ENCODE measurements at regions not wholly inside any gene's neighbourhood (a gene's known extent, or its start where the extent isn't known, plus 50 kb on each side); places are given as distances from the start of the nearest gene placed in this dataset.
"Not testable (repeated sequence)": the region's sequence is repeated elsewhere in the genome, so short reads cannot be mapped to it uniquely, and the experiment has no call there.

DNA sequence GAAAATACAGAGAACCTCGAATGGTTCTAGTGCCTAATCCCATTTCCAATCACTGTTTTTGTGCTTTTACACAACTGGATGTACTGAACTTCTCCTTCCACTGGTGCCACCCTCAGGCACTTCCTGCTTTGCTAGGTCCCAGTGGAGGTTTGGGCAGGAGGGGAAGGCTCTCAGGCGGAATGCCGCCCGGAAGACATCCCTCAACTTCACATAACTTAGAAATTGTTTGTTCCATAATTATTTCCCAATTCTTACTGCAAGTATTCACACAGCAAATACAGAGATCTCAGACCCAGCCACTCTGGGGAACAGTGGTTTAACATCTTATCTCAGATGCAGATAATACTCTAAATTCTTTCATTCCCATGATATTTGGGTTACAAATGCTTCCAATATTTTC, 195.7 kb upstream of the IPO5 start:
- no peak overlapping the region for H2AFZ ChIP-seq (ENCODE audit: low read depth, low read length)
- H3K36me3 ChIP-seq (ENCODE audit: insufficient read depth, low read length), result no peaks in the 10 kb centered on the region
- no peak overlapping the region for H3K4me3 ChIP-seq (ENCODE audit: low read length)
- H3K27me3 ChIP-seq (ENCODE audit: insufficient read depth, low read length), result no peaks in the 10 kb centered on the region
- no peaks in the 10 kb centered on the region for H3K4me1 ChIP-seq (ENCODE audit: insufficient read depth, low read length)
- no peaks in the 10 kb centered on the region for H3K9me3 ChIP-seq (ENCODE audit: low read length)

DNA sequence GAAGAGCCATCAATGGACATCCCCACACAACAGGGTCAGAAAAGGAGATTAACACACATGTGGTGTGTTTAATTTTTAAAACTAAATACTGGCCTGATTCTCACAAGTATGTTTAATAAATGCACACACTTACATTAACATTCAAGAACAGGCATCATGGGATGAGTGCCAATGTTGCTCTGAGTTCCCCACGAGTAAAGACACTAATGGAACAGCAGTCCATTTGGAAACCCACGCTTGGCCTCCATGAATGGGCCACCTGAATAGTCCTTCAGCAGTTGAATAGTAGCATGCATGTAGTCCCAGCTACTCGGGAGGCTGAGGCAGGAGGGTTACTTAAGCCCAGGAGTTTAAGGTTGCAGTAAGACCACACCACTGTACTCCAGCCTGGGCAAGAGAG, 195.2 kb upstream of the IPO5 start:
- no peaks in the 10 kb centered on the region for H3K9me3 ChIP-seq (ENCODE audit: low read length)
- no peaks in the 10 kb centered on the region for H3K27me3 ChIP-seq (ENCODE audit: insufficient read depth, low read length)
- no peaks in the 10 kb centered on the region for H3K4me1 ChIP-seq (ENCODE audit: insufficient read depth, low read length)
- H3K36me3 ChIP-seq (ENCODE audit: insufficient read depth, low read length), result no peaks in the 10 kb centered on the region
- H3K4me3 ChIP-seq (ENCODE audit: low read length), result no peak overlapping the region
- no peak overlapping the region for H2AFZ ChIP-seq (ENCODE audit: low read depth, low read length)

DNA sequence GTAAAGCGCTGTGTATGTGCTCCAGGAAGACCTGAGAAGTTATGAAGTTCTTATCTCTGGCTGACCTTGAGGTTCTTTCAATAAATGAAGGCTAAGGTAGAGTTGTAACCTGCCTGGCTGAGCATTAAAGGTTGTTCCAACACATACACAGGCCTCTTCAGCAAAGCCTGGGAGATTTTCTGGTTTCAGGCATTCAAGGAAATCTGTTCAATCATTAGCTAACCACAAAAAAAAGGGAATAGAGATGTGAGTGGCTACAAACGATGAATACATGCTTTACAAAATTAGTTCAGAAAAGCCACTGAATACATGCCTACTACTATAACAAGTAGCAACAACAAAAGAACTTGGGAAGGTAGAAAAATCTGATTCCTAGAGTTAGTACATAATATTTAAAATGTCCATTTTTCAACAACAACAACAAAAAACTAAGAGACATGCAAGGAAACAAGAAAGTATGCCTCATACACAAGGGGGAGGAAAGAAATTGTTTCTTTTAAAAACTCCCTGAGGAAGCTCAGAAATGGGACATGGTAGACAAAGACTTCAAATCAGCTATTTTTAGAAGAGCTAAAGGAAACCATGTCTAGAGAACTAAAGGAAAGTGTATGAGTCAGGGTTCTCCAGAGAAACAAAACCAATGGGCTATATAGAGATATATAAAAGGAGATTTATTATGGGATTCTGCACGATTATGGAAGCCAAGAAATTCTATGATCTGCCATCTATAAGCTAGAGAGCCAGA, 191.5 kb upstream of the IPO5 start:
- Histone ChIP-seq H3K27me3 (ENCODE audit: insufficient read depth, low read length) (no peaks in the 10 kb centered on the region), H3K4me3 (ENCODE audit: low read length) (no peak overlapping the region), H3K4me1 (ENCODE audit: insufficient read depth, low read length) (no peaks in the 10 kb centered on the region), H3K36me3 (ENCODE audit: insufficient read depth, low read length) (no peaks in the 10 kb centered on the region), H2AFZ (ENCODE audit: low read depth, low read length) (no peak overlapping the region), H3K9me3 (ENCODE audit: low read length) (no peaks in the 10 kb centered on the region)

DNA sequence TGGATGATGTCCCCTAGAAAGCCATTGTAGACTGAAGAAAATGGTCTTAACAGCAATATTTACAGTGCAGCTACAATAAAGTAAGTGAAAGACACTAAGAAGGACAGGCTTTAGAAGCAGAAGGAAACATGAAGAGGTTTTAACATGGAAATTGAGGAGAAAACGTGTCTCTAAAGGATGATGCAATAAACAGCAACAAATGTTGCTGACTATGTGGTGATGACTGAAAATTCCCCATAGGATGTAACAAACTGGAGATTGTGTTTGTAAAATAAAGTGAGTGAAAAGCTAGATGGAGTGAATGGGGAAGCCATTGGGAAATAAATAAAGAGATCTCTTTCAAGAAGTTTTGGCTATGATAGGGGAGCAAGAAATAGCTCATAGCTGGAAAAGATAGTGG, 186.7 kb upstream of the IPO5 start:
- Histone ChIP-seq H2AFZ (ENCODE audit: low read depth, low read length) (no peak overlapping the region), H3K4me3 (ENCODE audit: low read length) (no peak overlapping the region), H3K9me3 (ENCODE audit: low read length) (no peaks in the 10 kb centered on the region), H3K27me3 (ENCODE audit: insufficient read depth, low read length) (no peaks in the 10 kb centered on the region), H3K4me1 (ENCODE audit: insufficient read depth, low read length) (no peaks in the 10 kb centered on the region), H3K36me3 (ENCODE audit: insufficient read depth, low read length) (no peaks in the 10 kb centered on the region)

DNA sequence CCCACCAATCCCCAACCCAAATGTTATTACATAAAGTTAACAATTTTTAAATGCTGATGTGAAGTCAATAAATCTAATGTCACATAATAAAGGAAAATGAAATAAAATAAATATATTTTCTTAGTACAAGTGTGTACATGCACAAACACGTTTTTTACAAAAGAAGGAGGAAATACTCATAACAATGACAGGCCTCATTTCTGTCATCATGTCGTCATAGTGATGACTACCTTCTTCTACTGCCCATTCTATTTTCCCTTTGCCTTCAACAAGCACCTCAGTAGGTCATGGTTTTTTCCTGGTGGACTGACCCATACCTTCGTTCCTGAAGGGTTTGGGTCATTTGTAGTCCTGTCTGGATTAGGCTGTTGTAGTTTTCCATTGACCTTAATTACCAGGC, 185.3 kb upstream of the IPO5 start:
- H3K36me3 ChIP-seq (ENCODE audit: insufficient read depth, low read length), result no peaks in the 10 kb centered on the region

DNA sequence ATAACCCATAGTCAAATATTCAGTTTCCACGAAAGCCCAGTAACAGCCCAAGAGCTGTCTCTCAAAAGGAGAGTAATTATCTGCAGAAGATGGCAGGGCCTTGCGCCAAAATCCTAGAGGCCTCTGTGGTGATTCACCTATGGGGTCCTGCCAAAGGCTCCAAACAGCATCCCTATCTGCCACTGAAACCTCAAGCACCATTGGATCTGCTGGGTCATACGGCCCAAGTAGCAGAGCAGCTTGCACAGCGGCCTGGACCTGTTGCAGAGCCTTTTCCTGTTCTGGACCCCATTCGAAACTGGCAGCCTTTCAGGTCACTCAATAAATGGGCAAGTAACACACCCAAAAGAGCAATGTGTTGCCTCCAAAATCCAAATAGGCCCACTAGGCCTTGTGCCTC, 183.2 kb upstream of the IPO5 start:
- H2AFZ ChIP-seq (ENCODE audit: low read depth, low read length); H3K27me3 ChIP-seq (ENCODE audit: insufficient read depth, low read length); H3K9me3 ChIP-seq (ENCODE audit: low read length); H3K36me3 ChIP-seq (ENCODE audit: insufficient read depth, low read length); H3K4me1 ChIP-seq (ENCODE audit: insufficient read depth, low read length); H3K4me3 ChIP-seq (ENCODE audit: low read length): not testable (repeated sequence)

More for the DNA sequence above, 185.3 kb upstream of the IPO5 start:
- H3K27me3 ChIP-seq (ENCODE audit: insufficient read depth, low read length), result no peaks in the 10 kb centered on the region
- H3K4me1 ChIP-seq (ENCODE audit: insufficient read depth, low read length), result no peaks in the 10 kb centered on the region
- H3K4me3 ChIP-seq (ENCODE audit: low read length), result no peak overlapping the region
- H3K9me3 ChIP-seq (ENCODE audit: low read length), result no peaks in the 10 kb centered on the region
- no peak overlapping the region for H2AFZ ChIP-seq (ENCODE audit: low read depth, low read length)

DNA sequence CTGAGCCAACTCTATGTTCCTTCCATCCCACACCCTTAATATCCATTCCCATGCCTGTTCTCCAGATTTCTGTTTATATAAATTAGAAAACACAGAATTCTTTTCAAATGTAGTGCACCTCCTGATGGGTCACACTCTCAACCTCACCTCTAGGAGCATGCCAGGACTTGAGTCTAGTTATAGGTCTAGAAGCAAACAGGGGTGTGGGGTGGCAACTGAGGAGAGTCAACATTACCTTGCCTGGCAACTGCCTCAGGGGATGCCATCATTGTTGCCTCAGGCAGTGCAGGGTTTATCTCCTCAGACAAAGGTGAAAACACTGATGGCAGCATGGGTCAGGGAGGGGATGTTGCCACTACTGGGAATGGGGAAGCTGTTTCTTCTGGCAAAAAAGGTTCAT, 181.0 kb upstream of the IPO5 start:
- H3K4me3 ChIP-seq (ENCODE audit: low read length); H3K9me3 ChIP-seq (ENCODE audit: low read length); H3K36me3 ChIP-seq (ENCODE audit: insufficient read depth, low read length); H3K4me1 ChIP-seq (ENCODE audit: insufficient read depth, low read length); H3K27me3 ChIP-seq (ENCODE audit: insufficient read depth, low read length); H2AFZ ChIP-seq (ENCODE audit: low read depth, low read length): not testable (repeated sequence)

DNA sequence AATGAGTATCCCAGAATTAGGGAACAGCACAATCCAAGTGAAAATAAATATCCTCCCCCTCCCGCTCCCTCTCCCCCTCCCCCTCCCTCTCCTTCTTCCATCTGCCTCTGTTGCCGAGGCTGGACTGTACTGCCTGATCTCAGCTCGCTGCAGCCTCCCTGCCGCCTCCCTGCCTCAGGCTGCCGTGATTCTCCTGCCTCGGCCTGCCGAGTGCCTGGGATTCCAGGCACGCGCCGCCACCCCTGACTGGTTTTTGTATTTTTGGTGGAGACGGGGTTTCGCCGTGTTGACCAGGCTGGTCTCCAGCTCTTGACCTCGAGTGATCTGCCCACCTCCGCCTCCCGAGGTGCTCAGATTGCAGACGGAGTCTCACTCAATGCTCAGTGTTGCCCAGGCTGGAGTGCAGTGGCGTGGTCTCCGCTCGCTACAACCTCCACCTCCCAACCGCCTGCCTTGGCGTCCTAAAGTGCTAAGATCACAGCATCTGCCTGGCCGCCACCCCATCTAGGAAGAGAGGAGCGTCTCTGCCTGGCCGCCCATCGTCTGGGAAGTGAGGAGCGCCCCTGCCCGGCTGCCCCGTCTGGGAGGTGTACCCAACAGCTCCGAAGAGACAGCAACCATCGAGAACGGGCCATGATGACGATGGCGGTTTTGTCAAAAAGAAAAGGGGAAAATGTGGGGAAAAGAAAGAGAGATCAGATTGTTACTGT, 178.9 kb upstream of the IPO5 start:
- not testable (repeated sequence) for H3K36me3 ChIP-seq (ENCODE audit: insufficient read depth, low read length); H3K9me3 ChIP-seq (ENCODE audit: low read length); H3K4me3 ChIP-seq (ENCODE audit: low read length); H3K27me3 ChIP-seq (ENCODE audit: insufficient read depth, low read length); H3K4me1 ChIP-seq (ENCODE audit: insufficient read depth, low read length); H2AFZ ChIP-seq (ENCODE audit: low read depth, low read length)

DNA sequence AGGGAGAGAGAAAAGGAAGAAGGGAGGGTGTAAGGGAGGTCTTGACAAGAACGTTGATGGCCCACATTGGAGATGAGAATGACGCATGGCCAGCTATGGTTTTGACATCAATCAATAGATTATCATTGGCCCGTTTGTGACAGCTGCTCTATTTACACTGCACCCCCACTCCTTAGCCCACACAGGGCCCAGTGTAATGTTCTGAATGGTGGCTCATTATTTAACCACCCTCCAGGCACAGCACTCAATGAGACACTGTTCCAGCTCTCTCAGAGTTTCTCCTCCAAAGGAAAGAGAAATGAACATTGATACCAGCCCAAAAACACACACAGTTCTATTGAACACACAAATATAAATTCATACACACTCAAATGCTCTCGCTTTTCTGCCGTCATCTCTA, 173.0 kb upstream of the IPO5 start:
- Histone ChIP-seq H3K27me3 (ENCODE audit: insufficient read depth, low read length) (no peaks in the 10 kb centered on the region), H3K36me3 (ENCODE audit: insufficient read depth, low read length) (no peaks in the 10 kb centered on the region), H2AFZ (ENCODE audit: low read depth, low read length) (no peak overlapping the region), H3K4me1 (ENCODE audit: insufficient read depth, low read length) (no peaks in the 10 kb centered on the region), H3K9me3 (ENCODE audit: low read length) (no peaks in the 10 kb centered on the region), H3K4me3 (ENCODE audit: low read length) (no peak overlapping the region)

DNA sequence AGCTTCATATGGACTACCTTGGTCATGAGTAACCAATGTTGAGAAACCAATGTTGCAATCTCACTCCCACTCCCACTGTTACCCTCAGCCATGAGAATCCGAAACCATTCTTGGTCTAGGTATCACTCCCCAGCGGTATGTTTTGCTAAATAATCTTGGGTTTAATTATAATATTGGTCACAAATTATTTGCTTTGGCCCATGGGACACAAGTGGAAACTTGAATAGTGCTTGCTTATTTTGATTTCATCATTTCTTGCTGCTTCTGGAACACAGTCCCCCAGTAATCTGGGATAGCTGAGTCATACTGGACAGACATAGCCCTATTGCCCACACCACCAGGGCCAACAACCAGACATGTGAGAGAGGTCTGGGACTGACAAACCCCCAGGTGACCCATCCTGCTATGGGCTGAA, 171.6 kb upstream of the IPO5 start:
- Histone ChIP-seq H3K9me3 (ENCODE audit: low read length) (no peaks in the 10 kb centered on the region), H3K4me1 (ENCODE audit: insufficient read depth, low read length) (no peaks in the 10 kb centered on the region), H3K27me3 (ENCODE audit: insufficient read depth, low read length) (no peaks in the 10 kb centered on the region), H3K4me3 (ENCODE audit: low read length) (no peak overlapping the region), H2AFZ (ENCODE audit: low read depth, low read length) (no peak overlapping the region), H3K36me3 (ENCODE audit: insufficient read depth, low read length) (no peaks in the 10 kb centered on the region)

DNA sequence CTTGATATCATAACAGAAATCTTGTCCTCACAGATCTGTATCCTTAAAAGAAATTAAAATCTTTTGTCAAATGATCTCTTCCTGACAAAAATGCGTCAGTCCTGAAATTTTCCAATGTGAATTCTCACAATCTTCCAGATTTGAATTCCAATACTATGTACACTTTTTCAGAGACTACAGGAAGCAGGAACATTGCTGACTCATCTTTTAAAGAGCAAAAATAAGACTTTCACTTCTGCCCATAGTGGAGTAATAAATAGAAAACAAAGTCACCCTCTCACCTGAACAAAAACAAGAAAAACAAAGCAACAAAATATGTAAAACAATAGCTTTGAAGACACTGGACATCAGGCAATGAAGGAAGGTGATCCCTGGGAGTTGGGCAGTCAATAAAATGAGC, 167.0 kb upstream of the IPO5 start:
- Histone ChIP-seq H3K9me3 (ENCODE audit: low read length) (no peaks in the 10 kb centered on the region), H2AFZ (ENCODE audit: low read depth, low read length) (no peak overlapping the region)

DNA sequence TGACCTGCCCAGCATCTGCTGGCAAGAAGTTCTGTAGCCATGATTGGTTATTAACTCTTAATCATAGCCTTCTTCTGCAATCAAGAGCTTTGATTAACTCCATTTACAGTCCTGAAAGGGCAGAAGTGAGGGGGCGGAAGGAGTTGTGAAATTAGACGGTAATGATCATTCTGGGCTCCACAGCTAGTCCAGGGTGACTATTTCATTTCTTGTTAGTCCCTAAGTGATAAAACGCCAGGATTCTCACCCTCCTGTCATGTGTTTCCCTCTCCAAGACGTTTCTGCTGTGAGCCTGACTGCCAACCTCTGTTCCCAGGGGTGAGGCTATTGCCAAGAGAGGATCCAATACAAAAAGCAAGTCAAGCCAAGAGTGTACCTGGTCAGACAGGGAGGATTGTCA, 155.9 kb upstream of the IPO5 start:
- Histone ChIP-seq H3K36me3 (ENCODE audit: insufficient read depth, low read length) (no peaks in the 10 kb centered on the region), H3K27me3 (ENCODE audit: insufficient read depth, low read length) (no peaks in the 10 kb centered on the region), H2AFZ (ENCODE audit: low read depth, low read length) (no peak overlapping the region), H3K4me3 (ENCODE audit: low read length) (no peak overlapping the region), H3K4me1 (ENCODE audit: insufficient read depth, low read length) (no peaks in the 10 kb centered on the region), H3K9me3 (ENCODE audit: low read length) (no peaks in the 10 kb centered on the region)

More for the DNA sequence above, 167.0 kb upstream of the IPO5 start:
- Histone ChIP-seq H3K4me1 (ENCODE audit: insufficient read depth, low read length) (no peaks in the 10 kb centered on the region), H3K27me3 (ENCODE audit: insufficient read depth, low read length) (no peaks in the 10 kb centered on the region), H3K4me3 (ENCODE audit: low read length) (no peak overlapping the region), H3K36me3 (ENCODE audit: insufficient read depth, low read length) (no peaks in the 10 kb centered on the region)

DNA sequence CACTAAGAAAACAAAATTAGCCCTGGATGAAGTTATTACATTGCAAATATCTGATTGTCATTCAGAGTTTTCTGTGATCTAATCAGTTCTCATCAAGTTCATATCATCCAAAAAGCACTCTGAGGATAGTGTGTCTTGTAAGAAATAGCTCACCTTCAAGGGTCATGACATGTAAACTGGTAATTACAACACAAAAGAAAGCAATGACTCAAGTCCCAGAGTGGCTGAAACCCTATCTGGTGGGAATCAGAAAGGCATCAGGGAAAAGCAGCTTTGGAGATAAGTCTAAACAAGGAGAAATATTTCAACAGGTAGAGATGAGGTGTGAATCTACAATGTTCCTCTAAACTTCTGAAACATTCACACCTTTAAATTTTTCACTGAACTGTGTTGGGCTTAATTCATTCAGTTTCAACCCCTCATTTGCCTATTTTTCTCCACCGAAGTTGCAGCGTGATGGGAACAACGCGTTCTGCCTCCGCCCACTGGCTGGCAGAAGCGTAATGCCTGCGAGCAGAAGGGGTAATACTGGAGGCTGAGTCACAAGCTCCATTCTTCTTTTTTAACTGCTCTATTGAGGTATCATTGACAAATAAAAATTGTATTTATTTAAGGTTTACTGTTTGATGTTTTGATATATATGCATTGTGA, 155.2 kb upstream of the IPO5 start:
- Histone ChIP-seq H2AFZ (ENCODE audit: low read depth, low read length) (no peak overlapping the region), H3K9me3 (ENCODE audit: low read length) (no peaks in the 10 kb centered on the region), H3K4me3 (ENCODE audit: low read length) (no peak overlapping the region), H3K27me3 (ENCODE audit: insufficient read depth, low read length) (no peaks in the 10 kb centered on the region), H3K36me3 (ENCODE audit: insufficient read depth, low read length) (no peaks in the 10 kb centered on the region), H3K4me1 (ENCODE audit: insufficient read depth, low read length) (no peaks in the 10 kb centered on the region)

All from neuron (in vitro differentiated cells).